ENCODE measurements at regions not wholly inside any gene's neighbourhood (a gene's known extent, or its start where the extent isn't known, plus 50 kb on each side); places are given as distances from the start of the nearest gene placed in this dataset.
"Not testable (repeated sequence)": the region's sequence is repeated elsewhere in the genome, so short reads cannot be mapped to it uniquely, and the experiment has no call there.

GRCh38 chr14:83091991-83092956, 1558.6 kb upstream of the SEL1L start:
- not testable (repeated sequence) for H3K4me3 Mint-ChIP-seq; H3K36me3 Mint-ChIP-seq (ENCODE audit: insufficient read depth); DNase-seq; H3K4me1 Mint-ChIP-seq (ENCODE audit: low read depth); H3K27me3 Mint-ChIP-seq (ENCODE audit: low read depth); ATAC-seq; H3K9me3 Mint-ChIP-seq

DNA sequence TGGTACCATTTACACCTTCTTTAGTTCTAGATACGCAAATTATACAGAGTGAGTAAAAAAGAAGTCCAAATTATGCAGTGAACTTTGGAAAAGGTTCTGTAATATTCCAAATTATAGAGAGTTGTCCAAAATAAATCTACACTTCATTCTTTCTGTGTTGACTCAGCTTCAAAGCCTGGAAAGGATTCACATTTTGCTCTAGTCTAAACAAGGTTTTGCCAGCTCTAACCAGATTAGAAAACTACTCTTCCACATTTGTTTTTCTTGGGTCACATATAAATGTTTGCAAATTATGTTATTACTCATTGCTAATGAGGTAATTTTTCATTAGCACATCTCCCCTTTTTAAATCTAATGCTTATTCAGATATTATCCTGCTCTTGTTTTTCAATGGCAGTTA, 1562.4 kb upstream of the SEL1L start:
- Mint-ChIP-seq H3K4me1 (ENCODE audit: low read depth) (no peaks in the 10 kb centered on the region), H3K27me3 (ENCODE audit: low read depth) (no peaks in the 10 kb centered on the region), H3K4me3 (no peak overlapping the region), H3K36me3 (ENCODE audit: insufficient read depth) (no peaks in the 10 kb centered on the region), H3K9me3 (peaks cover 9% of the 10 kb centered on the region)
- DNase-seq, result no peak
- ATAC-seq, result no peak

- H3K9me3 Mint-ChIP-seq, result peaks cover 14% of the 10 kb centered on the region
- H3K4me3 Mint-ChIP-seq, result no peak overlapping the region
- ATAC-seq (no peak), DNase-seq (no peak)
- no peaks in the 10 kb centered on the region for H3K4me1 Mint-ChIP-seq (ENCODE audit: low read depth)
- no peaks in the 10 kb centered on the region for H3K36me3 Mint-ChIP-seq (ENCODE audit: insufficient read depth)
- no peaks in the 10 kb centered on the region for H3K27me3 Mint-ChIP-seq (ENCODE audit: low read depth)
Observed at GRCh38 chr14:83101846-83102245, 1568.2 kb upstream of the SEL1L start.

GRCh38 chr14:83118029-83118428, 1584.4 kb upstream of the SEL1L start:
- no peaks in the 10 kb centered on the region for H3K27me3 Mint-ChIP-seq (ENCODE audit: low read depth)
- no peak overlapping the region for H3K4me3 Mint-ChIP-seq
- no peak for DNase-seq
- peaks cover 15% of the 10 kb centered on the region for H3K9me3 Mint-ChIP-seq
- ATAC-seq, result no peak
- H3K4me1 Mint-ChIP-seq (ENCODE audit: low read depth), result no peaks in the 10 kb centered on the region
- no peaks in the 10 kb centered on the region for H3K36me3 Mint-ChIP-seq (ENCODE audit: insufficient read depth)

DNA sequence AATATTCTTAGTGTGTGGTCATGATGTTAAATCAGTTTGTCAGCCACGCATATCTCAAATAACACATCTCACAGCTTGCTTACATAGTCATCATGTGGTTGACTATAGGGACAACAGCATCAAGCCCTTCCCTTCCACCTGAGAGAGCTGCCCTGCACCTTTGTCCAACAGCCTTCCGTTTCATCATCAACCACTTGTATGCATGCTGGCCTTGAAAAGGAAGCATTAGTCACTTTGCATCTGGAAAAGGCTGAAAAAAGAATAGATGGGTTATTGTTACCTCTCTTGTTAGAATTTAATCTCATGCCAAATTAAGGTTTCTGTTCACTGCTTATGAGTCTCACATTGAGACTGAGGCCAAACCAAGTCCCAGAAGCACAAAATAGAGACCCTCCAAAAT, 1586.5 kb upstream of the SEL1L start:
- no peak overlapping the region for H3K4me3 Mint-ChIP-seq
- no peak for DNase-seq
- no peak for ATAC-seq
- H3K36me3 Mint-ChIP-seq (ENCODE audit: insufficient read depth), result no peaks in the 10 kb centered on the region
- no peaks in the 10 kb centered on the region for H3K4me1 Mint-ChIP-seq (ENCODE audit: low read depth)
- H3K27me3 Mint-ChIP-seq (ENCODE audit: low read depth), result no peaks in the 10 kb centered on the region
- peaks cover 23% of the 10 kb centered on the region for H3K9me3 Mint-ChIP-seq

DNA sequence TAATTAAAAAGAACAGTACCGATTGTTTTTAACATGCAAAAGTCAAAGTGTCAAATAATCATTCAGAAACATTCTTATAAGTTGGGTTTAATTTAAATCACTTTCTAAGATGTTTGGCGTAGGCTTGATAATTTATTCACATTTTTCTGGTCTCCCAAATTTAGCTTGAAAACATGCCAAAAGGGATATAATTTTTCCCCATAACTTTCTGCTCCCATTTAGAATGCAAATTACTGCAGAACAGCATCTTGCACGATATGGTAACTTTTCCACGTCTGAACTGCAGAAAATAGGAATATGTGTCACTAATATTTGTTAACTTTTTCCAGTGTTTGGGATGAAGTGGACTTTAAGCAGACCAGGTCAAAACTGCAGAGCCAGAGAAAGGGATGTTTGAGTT, 1592.4 kb upstream of the SEL1L start:
- ATAC-seq (no peak), DNase-seq (no peak)
- H3K36me3 Mint-ChIP-seq (ENCODE audit: insufficient read depth), result no peaks in the 10 kb centered on the region
- H3K4me3 Mint-ChIP-seq, result no peak overlapping the region
- H3K27me3 Mint-ChIP-seq (ENCODE audit: low read depth), result no peaks in the 10 kb centered on the region
- H3K4me1 Mint-ChIP-seq (ENCODE audit: low read depth), result no peaks in the 10 kb centered on the region
- H3K9me3 Mint-ChIP-seq, result peaks cover 23% of the 10 kb centered on the region

DNA sequence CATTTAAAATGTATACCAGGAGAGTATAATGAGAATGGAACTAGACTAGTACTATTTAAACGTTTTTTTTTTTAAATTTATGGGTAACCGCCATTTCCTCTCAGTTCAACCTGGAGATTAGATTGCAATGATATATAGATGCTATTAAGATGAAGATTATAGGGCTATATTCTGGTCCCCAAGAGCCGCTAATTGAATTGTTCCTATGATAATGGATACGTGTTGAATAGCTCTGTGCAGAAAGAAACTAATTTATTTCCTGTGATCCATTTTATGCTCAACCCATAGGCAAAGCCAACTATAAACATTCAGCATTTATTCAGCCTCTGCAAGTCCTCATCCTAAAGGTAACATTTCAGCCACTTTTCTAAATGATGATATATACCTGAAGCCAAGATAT, 1595.1 kb upstream of the SEL1L start:
- H3K27me3 Mint-ChIP-seq (ENCODE audit: low read depth), result no peaks in the 10 kb centered on the region
- no peak for DNase-seq
- no peaks in the 10 kb centered on the region for H3K36me3 Mint-ChIP-seq (ENCODE audit: insufficient read depth)
- no peak overlapping the region for H3K4me3 Mint-ChIP-seq
- no peak for ATAC-seq
- no peaks in the 10 kb centered on the region for H3K4me1 Mint-ChIP-seq (ENCODE audit: low read depth)
- H3K9me3 Mint-ChIP-seq, result peaks cover 24% of the 10 kb centered on the region

- Mint-ChIP-seq H3K4me3 (no peak overlapping the region), H3K4me1 (ENCODE audit: low read depth) (no peaks in the 10 kb centered on the region), H3K36me3 (ENCODE audit: insufficient read depth) (no peaks in the 10 kb centered on the region), H3K27me3 (ENCODE audit: low read depth) (no peaks in the 10 kb centered on the region), H3K9me3 (peaks cover 25% of the 10 kb centered on the region)
- ATAC-seq, result no peak
- no peak for DNase-seq
Observed at GRCh38 chr14:83129496-83129895, 1595.8 kb upstream of the SEL1L start.

DNA sequence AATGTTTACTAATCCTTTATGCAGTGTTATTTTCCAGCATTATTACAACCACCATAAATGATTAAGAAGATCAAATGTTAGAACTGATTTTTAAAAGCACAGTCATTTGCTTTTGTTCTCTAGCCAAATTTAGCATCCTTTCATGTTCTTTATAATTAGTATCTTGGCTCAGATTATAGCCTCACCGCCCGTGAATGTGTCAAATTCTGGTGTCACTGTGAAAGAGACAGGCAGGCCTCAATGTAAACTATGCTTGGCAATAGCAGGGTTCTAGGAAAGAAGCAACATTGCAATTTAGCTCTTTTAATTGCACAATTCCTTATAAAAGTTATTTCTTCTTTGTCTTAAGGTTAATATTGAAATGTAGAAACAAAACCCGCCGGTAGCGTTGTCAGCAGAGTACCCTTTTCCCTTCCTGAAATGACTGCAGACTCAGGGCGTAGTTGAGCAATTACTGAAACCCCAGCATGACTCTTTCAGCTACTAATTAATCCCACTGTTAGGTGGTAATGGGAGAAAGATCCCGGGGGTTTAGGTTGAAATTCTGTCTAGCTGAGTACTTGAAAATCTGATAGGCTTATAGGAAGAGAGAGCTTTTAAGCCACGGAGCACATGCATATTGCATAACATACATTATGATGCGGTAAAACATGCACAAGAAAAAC, 1600.5 kb upstream of the SEL1L start:
- H3K4me1 Mint-ChIP-seq (ENCODE audit: low read depth), result no peaks in the 10 kb centered on the region
- peaks cover 14% of the 10 kb centered on the region for H3K9me3 Mint-ChIP-seq
- H3K27me3 Mint-ChIP-seq (ENCODE audit: low read depth), result no peaks in the 10 kb centered on the region
- H3K4me3 Mint-ChIP-seq, result no peak overlapping the region
- no peaks in the 10 kb centered on the region for H3K36me3 Mint-ChIP-seq (ENCODE audit: insufficient read depth)
- ATAC-seq (no peak), DNase-seq (no peak)

- peaks cover 13% of the 10 kb centered on the region for H3K9me3 Mint-ChIP-seq
- no peaks in the 10 kb centered on the region for H3K36me3 Mint-ChIP-seq (ENCODE audit: insufficient read depth)
- H3K27me3 Mint-ChIP-seq (ENCODE audit: low read depth), result no peaks in the 10 kb centered on the region
- ATAC-seq, result no peak
- H3K4me3 Mint-ChIP-seq, result no peak overlapping the region
- H3K4me1 Mint-ChIP-seq (ENCODE audit: low read depth), result no peaks in the 10 kb centered on the region
- DNase-seq, result no peak
Observed at GRCh38 chr14:83140756-83141155, 1607.1 kb upstream of the SEL1L start.

DNA sequence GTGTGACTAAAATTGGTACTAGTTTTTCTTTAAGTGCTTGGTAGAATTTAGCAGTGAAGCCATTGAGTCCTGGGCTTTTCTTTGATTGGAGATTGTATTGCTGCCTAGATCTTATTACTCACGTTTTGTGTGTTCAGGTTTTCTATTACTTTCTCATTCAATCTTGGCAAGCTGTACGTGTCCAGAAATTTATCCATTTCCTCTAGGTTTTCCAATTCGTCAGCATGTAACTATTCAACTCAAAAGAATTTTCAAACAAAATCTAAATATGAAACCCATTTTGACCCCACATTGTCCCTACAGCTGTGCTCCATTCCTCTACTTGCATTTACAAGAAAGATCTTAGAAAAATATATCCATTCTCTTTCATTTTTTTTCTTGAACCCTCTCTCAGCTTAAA, 1613.4 kb upstream of the SEL1L start:
- Mint-ChIP-seq H3K36me3 (ENCODE audit: insufficient read depth) (no peaks in the 10 kb centered on the region), H3K4me1 (ENCODE audit: low read depth) (no peaks in the 10 kb centered on the region), H3K27me3 (ENCODE audit: low read depth) (no peaks in the 10 kb centered on the region), H3K4me3 (no peak overlapping the region), H3K9me3 (peaks cover 30% of the 10 kb centered on the region)
- DNase-seq (no peak), ATAC-seq (no peak)

GRCh38 chr14:83151571-83151970, 1617.9 kb upstream of the SEL1L start:
- H3K36me3 Mint-ChIP-seq (ENCODE audit: insufficient read depth), result no peaks in the 10 kb centered on the region
- H3K27me3 Mint-ChIP-seq (ENCODE audit: low read depth), result no peaks in the 10 kb centered on the region
- DNase-seq (no peak), ATAC-seq (no peak)
- H3K4me3 Mint-ChIP-seq, result no peak overlapping the region
- peaks cover 28% of the 10 kb centered on the region for H3K9me3 Mint-ChIP-seq
- no peaks in the 10 kb centered on the region for H3K4me1 Mint-ChIP-seq (ENCODE audit: low read depth)

GRCh38 chr14:83153081-83153480, 1619.4 kb upstream of the SEL1L start:
- H3K36me3 Mint-ChIP-seq (ENCODE audit: insufficient read depth), result no peaks in the 10 kb centered on the region
- H3K9me3 Mint-ChIP-seq, result peaks cover 27% of the 10 kb centered on the region
- H3K4me3 Mint-ChIP-seq, result no peak overlapping the region
- DNase-seq, result no peak
- ATAC-seq, result no peak
- no peaks in the 10 kb centered on the region for H3K4me1 Mint-ChIP-seq (ENCODE audit: low read depth)
- no peaks in the 10 kb centered on the region for H3K27me3 Mint-ChIP-seq (ENCODE audit: low read depth)

- H3K36me3 Mint-ChIP-seq (ENCODE audit: insufficient read depth), result no peaks in the 10 kb centered on the region
- H3K27me3 Mint-ChIP-seq (ENCODE audit: low read depth), result no peaks in the 10 kb centered on the region
- no peaks in the 10 kb centered on the region for H3K4me1 Mint-ChIP-seq (ENCODE audit: low read depth)
- DNase-seq, result no peak
- no peak for ATAC-seq
- no peak overlapping the region for H3K4me3 Mint-ChIP-seq
- peaks cover 12% of the 10 kb centered on the region for H3K9me3 Mint-ChIP-seq
Observed at GRCh38 chr14:83162361-83162929, 1628.8 kb upstream of the SEL1L start.

- Mint-ChIP-seq H3K36me3 (ENCODE audit: insufficient read depth) (no peaks in the 10 kb centered on the region), H3K27me3 (ENCODE audit: low read depth) (no peaks in the 10 kb centered on the region), H3K9me3 (peaks cover 12% of the 10 kb centered on the region), H3K4me1 (ENCODE audit: low read depth) (no peaks in the 10 kb centered on the region), H3K4me3 (no peak overlapping the region)
- no peak for ATAC-seq
- DNase-seq, result no peak
Observed at GRCh38 chr14:83163016-83163415, 1629.4 kb upstream of the SEL1L start.
